Lung (tissue), 11 donors: ENCODE measurements at regions not wholly inside any gene's neighbourhood (a gene's known extent, or its start where the extent isn't known, plus 50 kb on each side); places are given as distances from the start of the nearest gene placed in this dataset.
"Not testable (repeated sequence)": the region's sequence is repeated elsewhere in the genome, so short reads cannot be mapped to it uniquely, and the experiment has no call there.

Source experiments
- ATAC-seq: fragments of 200-7000 bp; cut with Tn5 transposase; one replicate; pipeline ENCODE4 v1.9.1; 2020; ENCODE audit warnings: moderate number of reproducible peaks; ENCODE audit not compliant: insufficient read depth, low FRiP score
- DNase-seq, 3 donors: peaks; one replicate each; pipeline ENCODE4 v3.0.0-alpha.2; 2013 to 2017
- H3K27ac ChIP-seq, 2 donors: one replicate each; pipeline ENCODE4 v1.5.1; 2013; ENCODE audit warnings: mild to moderate bottlenecking in 2 of 2, moderate library complexity in 2 of 2, control low read depth in 1 of 2, inconsistent platforms in 1 of 2, low read depth in 1 of 2, low read length in 1 of 2
- H3K27me3 ChIP-seq, 3 donors: one replicate each; pipeline ENCODE4 v1.5.1; 2013; ENCODE audit warnings: low read length in 2 of 3; ENCODE audit not compliant: control insufficient read depth in 3 of 3, insufficient read depth in 3 of 3
- H3K36me3 ChIP-seq, 4 donors: one replicate each; pipeline ENCODE4 v1.5.1; 2013; ENCODE audit warnings: low read length in 4 of 4, mild to moderate bottlenecking in 1 of 4, moderate library complexity in 1 of 4; ENCODE audit not compliant: control insufficient read depth in 4 of 4, insufficient read depth in 4 of 4
- H3K4me1 ChIP-seq, 5 donors: one replicate each; pipeline ENCODE4 v1.5.1; 2013; ENCODE audit warnings: low read length in 5 of 5, mild to moderate bottlenecking in 2 of 5, moderate library complexity in 1 of 5; ENCODE audit not compliant: control insufficient read depth in 5 of 5, insufficient read depth in 5 of 5
- H3K4me3 ChIP-seq: one replicate; pipeline ENCODE4 v1.5.1; 2013; ENCODE audit warnings: mild to moderate bottlenecking, control low read depth, moderate library complexity
- H3K9ac ChIP-seq, 2 donors: one replicate each; pipeline ENCODE4 v1.5.1; 2013; ENCODE audit warnings: low read length in 2 of 2, control low read depth in 1 of 2; ENCODE audit not compliant: insufficient read depth in 1 of 2
- H3K9me3 ChIP-seq, 4 donors: one replicate each; pipeline ENCODE4 v1.5.1; 2013; ENCODE audit warnings: low read length in 3 of 4, mild to moderate bottlenecking in 1 of 4, moderate library complexity in 1 of 4; ENCODE audit not compliant: control insufficient read depth in 4 of 4, insufficient read depth in 3 of 4
- CTCF ChIP-seq: IDR thresholded peaks from 2 replicates; pipeline ENCODE4 v1.5.1; 2012; ENCODE audit warnings: mild to moderate bottlenecking; ENCODE audit errors: control extremely low read depth, extremely low read depth
- WGBS, 2 donors: extraction: QIAGEN DNeasy Blood & Tissue Kit; methylation state at CpG; one replicate each; pipeline ENCODE4 v1.1.7; 2013; 5-methylcytosine and 5-hydroxymethylcytosine counted together
- donor health status: control.
- donor health status: control.
- donor health status: Bipolar disorder and iron deficiency.
- donor health status: healthy.
- donor health status: DM: yes; HTN: yes; CAD: no.

GRCh38 chrX:40366661-40367060 is 214.1 kb upstream of the ATP6AP2 start:
- no peak for DNase-seq
- peaks cover 0 to 4% (median 1%) of the 10 kb centered on the region in 4 donors for H3K9me3 ChIP-seq
- no peaks in the 10 kb centered on the region for H3K27me3 ChIP-seq
- no peaks in the 10 kb centered on the region for H3K36me3 ChIP-seq
- H3K4me1 ChIP-seq = no peaks in the 10 kb centered on the region
- 80 to 87% methylated on average over 3 of the region's 3 CpGs for WGBS, 2 donors
- no peak overlapping the region for H3K27ac ChIP-seq
- TF ChIP-seq CTCF = no peak
- H3K9ac ChIP-seq = no peak overlapping the region
- no peak overlapping the region for H3K4me3 ChIP-seq
- ATAC-seq = no peak

- 84 to 87% methylated on average over 14 of the region's 14 CpGs for WGBS, 2 donors
- ATAC-seq, H3K4me3 ChIP-seq, DNase-seq, H3K27ac ChIP-seq, H3K36me3 ChIP-seq, H3K4me1 ChIP-seq, H3K9ac ChIP-seq, H3K27me3 ChIP-seq: not testable (repeated sequence)
- H3K9me3 ChIP-seq = peaks cover 0 to 14% (median 1%) of the 10 kb centered on the region in 4 donors
Measured at GRCh38 chrX:40362291-40362690, 218.5 kb upstream of the ATP6AP2 start.

DNA sequence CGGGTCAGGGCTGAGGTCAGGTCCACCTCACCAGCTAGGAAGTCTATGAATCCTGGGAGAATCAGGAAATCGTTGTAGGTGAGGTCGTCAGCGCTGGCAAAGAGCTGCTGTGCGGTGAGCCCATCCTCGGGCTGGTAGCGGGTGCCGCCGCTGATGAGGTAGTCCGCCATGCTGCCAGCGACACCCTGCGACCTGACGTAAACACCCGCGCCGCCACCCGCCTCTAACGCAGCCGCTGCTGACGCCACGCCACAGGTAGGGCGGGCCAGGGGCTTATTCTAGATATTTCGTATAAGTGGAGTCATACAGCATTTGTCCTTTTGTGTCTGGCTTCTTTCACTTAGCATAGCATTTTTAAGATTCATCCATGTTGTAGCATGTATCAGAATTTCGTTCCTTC is 220.2 kb upstream of the ATP6AP2 start:
- no peak for ATAC-seq
- WGBS, 2 donors = 92 to 97% methylated on average over 13 to 24 of the region's 24 CpGs
- H3K27me3 ChIP-seq = peaks cover 0 to 3% (median 0%) of the 10 kb centered on the region in 3 donors
- no peak for TF ChIP-seq CTCF
- H3K4me3 ChIP-seq = no peak overlapping the region
- H3K9ac ChIP-seq = no peak overlapping the region
- no peak overlapping the region for H3K27ac ChIP-seq
- DNase-seq = no peak
- H3K9me3 ChIP-seq = peaks cover 0 to 13% (median under 1%) of the 10 kb centered on the region in 4 donors
- no peaks in the 10 kb centered on the region for H3K36me3 ChIP-seq
- H3K4me1 ChIP-seq = no peaks in the 10 kb centered on the region

- Histone ChIP-seq H3K27ac (no peak overlapping the region), H3K4me3 (no peak overlapping the region), H3K4me1 (no peaks in the 10 kb centered on the region), H3K27me3 (peaks cover 0 to 3% (median 0%) of the 10 kb centered on the region in 3 donors), H3K9ac (no peak overlapping the region), H3K36me3 (no peaks in the 10 kb centered on the region), H3K9me3 (peaks cover 0 to 13% (median 0%) of the 10 kb centered on the region in 4 donors)
- DNase-seq (no peak), ATAC-seq (no peak)
- WGBS, 2 donors = 94 to 98% methylated on average over 16 to 17 of the region's 17 CpGs
- TF ChIP-seq CTCF = no peak
Measured at GRCh38 chrX:40359593-40359992, 221.2 kb upstream of the ATP6AP2 start.
